Astrocyte (in vitro differentiated cells and primary cell): ENCODE measurements at regions not wholly inside any gene's neighbourhood (a gene's known extent, or its start where the extent isn't known, plus 50 kb on each side); places are given as distances from the start of the nearest gene placed in this dataset.

ENCODE experiments used
- DNase-seq: peaks from one replicate; pipeline ENCODE4 v3.0.0-alpha.2; 2010; ENCODE audit warnings: low read depth
- FAIRE-seq: peaks from 2 replicates; lab custom pipeline; 2011; peaks lifted over from hg19 to GRCh38; lab: Jason Lieb, UNC
- H2AFZ ChIP-seq: 2 replicates; pipeline ENCODE4 v1.6.0; 2012; ENCODE audit warnings: low read depth, low read length, inconsistent platforms
- H3K27ac ChIP-seq: 2 replicates; pipeline ENCODE4 v1.5.1; 2011; ENCODE audit warnings: low read depth, low read length, inconsistent platforms
- H3K27me3 ChIP-seq: 2 replicates; pipeline ENCODE4 v1.6.0; 2011; ENCODE audit warnings: low read length, inconsistent platforms; ENCODE audit not compliant: insufficient read depth
- H3K36me3 ChIP-seq: 2 replicates; pipeline ENCODE4 v1.5.1; 2011; ENCODE audit warnings: low read length, inconsistent platforms; ENCODE audit not compliant: insufficient read depth
- H3K4me1 ChIP-seq: 2 replicates; pipeline ENCODE4 v1.5.1; 2011; ENCODE audit warnings: low read length, inconsistent platforms; ENCODE audit not compliant: insufficient read depth
- H3K4me2 ChIP-seq: 2 replicates; pipeline ENCODE4 v1.6.0; 2012; ENCODE audit warnings: low read length, inconsistent platforms
- H3K4me3 ChIP-seq: 2 replicates; pipeline ENCODE4 v1.5.1; 2011; ENCODE audit warnings: low read depth, mild to moderate bottlenecking, low read length, inconsistent platforms; ENCODE audit not compliant: insufficient read depth
- H3K79me2 ChIP-seq: 2 replicates; pipeline ENCODE4 v1.6.0; 2012; ENCODE audit warnings: mild to moderate bottlenecking, low read length, inconsistent platforms; ENCODE audit not compliant: insufficient read depth
- H3K9ac ChIP-seq: 2 replicates; pipeline ENCODE4 v1.6.0; 2012; ENCODE audit warnings: mild to moderate bottlenecking, low read length, inconsistent platforms
- H3K9me3 ChIP-seq: 2 replicates; pipeline ENCODE4 v1.5.1; 2012; ENCODE audit warnings: low read depth, mild to moderate bottlenecking, low read length, inconsistent platforms; ENCODE audit not compliant: insufficient read depth
- H4K20me1 ChIP-seq: 2 replicates; pipeline ENCODE4 v1.6.0; 2012; ENCODE audit warnings: low read length, inconsistent platforms; ENCODE audit not compliant: insufficient read depth
- H3K27ac Mint-ChIP-seq: one replicate; pipeline ENCODE4 v1.8.0; 2021; ENCODE audit warnings: mild to moderate bottlenecking, mixed read lengths; ENCODE audit not compliant: unreplicated experiment
- H3K27me3 Mint-ChIP-seq: one replicate; pipeline ENCODE4 v1.8.0; 2021; ENCODE audit warnings: low read depth, mixed read lengths; ENCODE audit not compliant: unreplicated experiment
- H3K36me3 Mint-ChIP-seq: one replicate; pipeline ENCODE4 v1.8.0; 2021; ENCODE audit warnings: low read depth, mixed read lengths; ENCODE audit not compliant: unreplicated experiment
- H3K4me1 Mint-ChIP-seq: one replicate; pipeline ENCODE4 v1.8.0; 2021; ENCODE audit warnings: low read depth, mixed read lengths; ENCODE audit not compliant: unreplicated experiment
- H3K4me3 Mint-ChIP-seq: one replicate; pipeline ENCODE4 v1.8.0; 2021; ENCODE audit warnings: mild to moderate bottlenecking, moderate library complexity, mixed read lengths; ENCODE audit not compliant: unreplicated experiment
- H3K9me3 Mint-ChIP-seq: one replicate; pipeline ENCODE4 v1.8.0; 2021; ENCODE audit warnings: mild to moderate bottlenecking, mixed read lengths; ENCODE audit not compliant: unreplicated experiment
- EZH2 ChIP-seq: IDR thresholded peaks from 2 replicates; pipeline ENCODE4 v1.6.1; 2012; ENCODE audit warnings: mild to moderate bottlenecking, low read length, inconsistent platforms; ENCODE audit not compliant: insufficient read depth
- TF ChIP-seq, protein P1 (sequence below): IDR thresholded peaks from 2 replicates; pipeline ENCODE4 v1.5.1; 2011; ENCODE audit warnings: low read depth, mild to moderate bottlenecking, inconsistent platforms, low read length, moderate library complexity; ENCODE audit not compliant: insufficient read depth

DNA sequence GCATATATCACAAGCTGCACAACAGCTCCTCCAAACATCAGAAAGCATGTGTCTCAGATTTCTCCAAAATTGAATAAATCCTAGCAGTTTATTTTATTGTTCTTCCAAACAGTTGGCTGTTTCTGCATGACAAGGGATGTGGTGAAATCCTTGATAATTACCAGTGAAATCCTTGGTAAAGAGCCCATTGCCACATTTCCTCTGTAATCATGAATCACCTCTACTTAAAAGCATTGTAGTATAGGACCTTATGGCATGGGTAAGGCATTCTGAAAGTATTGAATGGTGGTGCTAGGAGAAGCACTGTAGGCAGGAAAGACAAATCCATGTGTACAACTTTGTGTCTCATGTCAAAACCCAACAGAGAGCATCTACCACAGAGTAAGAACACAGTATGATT lies 135.8 kb upstream of the NDST3 start:
- no peak overlapping the region for H3K4me2 ChIP-seq
- H3K27ac Mint-ChIP-seq = no peak overlapping the region
- H3K36me3 Mint-ChIP-seq = no peaks in the 10 kb centered on the region
- no peaks in the 10 kb centered on the region for H3K9me3 Mint-ChIP-seq
- no peak overlapping the region for H3K27ac ChIP-seq
- no peaks in the 10 kb centered on the region for H3K4me1 ChIP-seq
- no peak overlapping the region for H2AFZ ChIP-seq
- H3K4me3 ChIP-seq = no peak overlapping the region
- no peaks in the 10 kb centered on the region for H3K27me3 Mint-ChIP-seq
- no peaks in the 10 kb centered on the region for H4K20me1 ChIP-seq
- DNase-seq (peak; percentile 57), FAIRE-seq (no peak)
- no peaks in the 10 kb centered on the region for H3K36me3 ChIP-seq
- no peaks in the 10 kb centered on the region for H3K79me2 ChIP-seq
- H3K9me3 ChIP-seq = no peaks in the 10 kb centered on the region
- H3K9ac ChIP-seq = no peak overlapping the region
- H3K27me3 ChIP-seq = no peaks in the 10 kb centered on the region
- no peak overlapping the region for H3K4me3 Mint-ChIP-seq
- TF ChIP-seq, protein P1, sequence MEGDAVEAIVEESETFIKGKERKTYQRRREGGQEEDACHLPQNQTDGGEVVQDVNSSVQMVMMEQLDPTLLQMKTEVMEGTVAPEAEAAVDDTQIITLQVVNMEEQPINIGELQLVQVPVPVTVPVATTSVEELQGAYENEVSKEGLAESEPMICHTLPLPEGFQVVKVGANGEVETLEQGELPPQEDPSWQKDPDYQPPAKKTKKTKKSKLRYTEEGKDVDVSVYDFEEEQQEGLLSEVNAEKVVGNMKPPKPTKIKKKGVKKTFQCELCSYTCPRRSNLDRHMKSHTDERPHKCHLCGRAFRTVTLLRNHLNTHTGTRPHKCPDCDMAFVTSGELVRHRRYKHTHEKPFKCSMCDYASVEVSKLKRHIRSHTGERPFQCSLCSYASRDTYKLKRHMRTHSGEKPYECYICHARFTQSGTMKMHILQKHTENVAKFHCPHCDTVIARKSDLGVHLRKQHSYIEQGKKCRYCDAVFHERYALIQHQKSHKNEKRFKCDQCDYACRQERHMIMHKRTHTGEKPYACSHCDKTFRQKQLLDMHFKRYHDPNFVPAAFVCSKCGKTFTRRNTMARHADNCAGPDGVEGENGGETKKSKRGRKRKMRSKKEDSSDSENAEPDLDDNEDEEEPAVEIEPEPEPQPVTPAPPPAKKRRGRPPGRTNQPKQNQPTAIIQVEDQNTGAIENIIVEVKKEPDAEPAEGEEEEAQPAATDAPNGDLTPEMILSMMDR = no peak
- TF ChIP-seq EZH2 = no peak
- peaks cover 3% of the 10 kb centered on the region for H3K4me1 Mint-ChIP-seq

DNA sequence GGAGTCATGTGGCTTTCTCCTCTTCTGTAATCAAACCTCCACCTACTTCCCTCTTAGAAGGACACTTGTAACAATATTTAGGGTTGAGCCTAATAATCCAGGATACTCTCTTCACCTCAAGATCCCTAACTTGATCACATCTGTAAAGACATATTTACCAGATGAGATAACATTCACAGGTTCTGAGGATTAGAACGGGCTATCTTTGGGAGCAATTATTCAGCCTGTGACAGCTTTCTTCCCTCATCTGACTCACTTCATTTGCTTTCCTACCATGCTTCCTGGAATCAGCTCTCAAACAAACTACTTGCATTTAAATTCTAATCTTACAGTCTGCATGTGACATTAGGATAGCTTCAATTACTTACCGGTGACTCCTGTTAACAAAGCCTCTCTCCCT lies 133.5 kb upstream of the NDST3 start:
- no peak for FAIRE-seq

DNA sequence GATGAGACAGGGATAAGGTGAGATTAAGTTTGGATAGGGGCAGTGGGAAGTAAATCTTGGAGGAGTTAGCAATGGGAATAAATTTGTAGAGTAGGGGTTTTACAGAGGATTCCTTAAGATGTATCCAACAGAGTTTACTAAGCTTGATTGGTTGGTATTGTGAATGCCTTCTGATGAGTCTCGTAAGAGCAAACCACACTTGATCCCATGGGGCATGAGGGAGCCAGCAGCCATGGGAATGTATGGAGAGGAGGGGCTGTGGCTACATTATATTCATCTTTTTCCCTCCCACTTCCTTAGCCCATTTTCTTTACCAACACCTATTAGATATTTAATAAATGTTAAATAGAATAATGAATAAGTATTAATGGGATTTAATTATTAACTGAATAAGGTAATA lies 126.6 kb upstream of the NDST3 start:
- Mint-ChIP-seq H3K27ac (no peak overlapping the region), H3K27me3 (no peaks in the 10 kb centered on the region), H3K9me3 (no peaks in the 10 kb centered on the region), H3K36me3 (no peaks in the 10 kb centered on the region), H3K4me3 (no peak overlapping the region), H3K4me1 (peaks cover 5% of the 10 kb centered on the region)
- H4K20me1 ChIP-seq = no peaks in the 10 kb centered on the region
- no peaks in the 10 kb centered on the region for H3K9me3 ChIP-seq
- FAIRE-seq = no peak
- H3K4me3 ChIP-seq = no peak overlapping the region
- no peak for DNase-seq
- no peaks in the 10 kb centered on the region for H3K79me2 ChIP-seq
- H3K36me3 ChIP-seq = no peaks in the 10 kb centered on the region
- no peak overlapping the region for H3K4me2 ChIP-seq
- H2AFZ ChIP-seq = no peak overlapping the region
- H3K27me3 ChIP-seq = no peaks in the 10 kb centered on the region
- TF ChIP-seq, protein P1 = no peak
- TF ChIP-seq EZH2 = no peak
- no peak overlapping the region for H3K27ac ChIP-seq
- no peaks in the 10 kb centered on the region for H3K4me1 ChIP-seq
- no peak overlapping the region for H3K9ac ChIP-seq

More for the DNA sequence above, 133.5 kb upstream of the NDST3 start:
- Mint-ChIP-seq H3K27me3 (no peaks in the 10 kb centered on the region), H3K36me3 (no peaks in the 10 kb centered on the region), H3K27ac (no peak overlapping the region), H3K4me1 (no peaks in the 10 kb centered on the region), H3K9me3 (no peaks in the 10 kb centered on the region), H3K4me3 (no peak overlapping the region)
- no peak overlapping the region for H3K9ac ChIP-seq
- no peak overlapping the region for H3K27ac ChIP-seq
- no peaks in the 10 kb centered on the region for H3K36me3 ChIP-seq
- no peaks in the 10 kb centered on the region for H3K9me3 ChIP-seq
- H3K4me2 ChIP-seq = no peak overlapping the region
- DNase-seq = peak; percentile 25
- TF ChIP-seq EZH2 = no peak
- TF ChIP-seq, protein P1 = no peak
- no peak overlapping the region for H3K4me3 ChIP-seq
- H4K20me1 ChIP-seq = no peaks in the 10 kb centered on the region
- H2AFZ ChIP-seq = no peak overlapping the region
- H3K27me3 ChIP-seq = no peaks in the 10 kb centered on the region
- no peaks in the 10 kb centered on the region for H3K79me2 ChIP-seq
- no peaks in the 10 kb centered on the region for H3K4me1 ChIP-seq
